Activated naive CD4-positive, alpha-beta T cell (primary cell): ENCODE measurements at regions not wholly inside any gene's neighbourhood (a gene's known extent, or its start where the extent isn't known, plus 50 kb on each side); places are given as distances from the start of the nearest gene placed in this dataset.
"Not testable (repeated sequence)": the region's sequence is repeated elsewhere in the genome, so short reads cannot be mapped to it uniquely, and the experiment has no call there.

Source experiments
- DNase-seq, 4 experiments: peaks; one replicate each; lab custom pipeline; 2025; lab: John Stamatoyannopoulos, UW

DNA sequence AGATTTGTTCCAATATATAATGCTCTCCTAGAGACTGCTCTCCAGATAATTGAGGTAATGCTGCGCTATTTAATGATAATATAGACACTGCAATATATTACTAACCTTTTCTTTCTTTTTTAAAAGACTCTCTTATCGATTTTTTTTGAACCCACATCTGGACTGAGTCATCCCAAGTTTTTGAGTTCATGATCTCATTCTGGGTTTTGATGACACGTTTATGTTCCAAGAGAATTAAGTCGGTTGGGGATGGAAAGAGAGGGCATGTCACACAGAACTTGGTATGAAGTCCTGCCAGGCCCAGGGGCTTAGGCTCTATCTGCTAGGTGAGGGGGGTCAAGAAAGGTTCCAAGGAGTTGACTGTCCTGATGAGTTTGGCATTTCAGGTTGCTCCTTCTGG, 431.1 kb downstream of the MFSD1 start:
- DNase-seq: no peak

GRCh38 chr3:159233734-159234133, 431.9 kb downstream of the MFSD1 start:
- no peak for DNase-seq

DNA sequence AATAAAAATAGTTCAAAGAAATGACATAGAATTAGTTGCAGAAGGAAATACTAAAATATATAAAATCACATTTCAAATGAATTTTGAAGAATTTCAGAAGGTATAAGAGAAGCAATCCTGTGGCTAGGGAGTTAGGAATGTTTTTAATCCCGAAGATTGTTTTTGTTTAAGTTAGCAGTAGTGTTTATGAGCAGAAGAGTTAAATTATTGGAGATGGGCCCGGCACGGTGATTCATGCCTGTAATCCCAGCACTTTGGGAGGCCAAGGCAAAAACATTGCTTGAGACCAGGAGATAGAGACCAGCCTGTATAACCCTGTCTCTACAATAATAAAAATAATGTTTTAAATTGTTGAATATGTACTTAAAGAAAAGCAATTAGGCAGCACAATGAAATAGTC, 432.5 kb downstream of the MFSD1 start:
- DNase-seq: no peak

GRCh38 chr3:159236321-159236720, 434.5 kb downstream of the MFSD1 start:
- DNase-seq: no peak

GRCh38 chr3:159237226-159237625, 435.4 kb downstream of the MFSD1 start:
- DNase-seq: no peak

DNA sequence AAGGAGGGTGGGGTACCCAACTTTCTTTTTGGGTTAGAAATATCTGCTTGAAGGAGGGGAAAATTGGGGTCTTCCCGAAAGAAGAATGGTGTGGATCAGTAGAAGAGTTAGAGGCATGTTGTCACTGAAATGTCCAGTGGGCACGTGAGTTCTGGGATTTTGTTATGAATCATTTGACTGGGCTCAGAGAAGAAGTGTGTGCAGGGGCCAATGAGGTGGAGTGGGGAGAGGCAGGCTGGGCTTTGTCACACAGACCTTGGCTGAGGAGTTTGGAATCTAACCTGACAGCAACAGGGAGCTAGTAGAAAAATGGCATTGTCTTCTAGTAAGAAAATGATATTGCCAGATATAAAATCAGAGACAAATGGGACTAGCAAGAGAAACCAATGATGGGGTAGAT, 436.8 kb downstream of the MFSD1 start:
- DNase-seq: no peak

DNA sequence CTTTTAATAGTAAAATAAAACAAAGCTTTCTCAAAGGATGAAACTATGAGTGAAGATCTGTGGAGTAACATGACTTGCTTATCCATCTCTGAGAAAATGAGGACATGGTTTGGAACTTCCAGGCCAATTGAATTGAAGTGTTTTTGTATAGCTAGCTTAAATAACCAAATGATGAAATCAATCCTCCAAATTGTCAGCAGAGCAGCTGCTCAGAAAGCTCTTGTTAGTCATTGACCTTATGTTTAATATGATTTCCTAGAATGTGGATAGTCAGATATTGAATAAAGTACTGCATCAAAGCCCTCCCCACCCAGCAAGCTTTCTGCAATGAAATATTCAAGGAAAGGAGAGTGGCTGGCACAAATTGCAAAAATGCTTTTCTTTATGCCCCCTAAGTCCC, 437.2 kb downstream of the MFSD1 start:
- no peak for DNase-seq

DNA sequence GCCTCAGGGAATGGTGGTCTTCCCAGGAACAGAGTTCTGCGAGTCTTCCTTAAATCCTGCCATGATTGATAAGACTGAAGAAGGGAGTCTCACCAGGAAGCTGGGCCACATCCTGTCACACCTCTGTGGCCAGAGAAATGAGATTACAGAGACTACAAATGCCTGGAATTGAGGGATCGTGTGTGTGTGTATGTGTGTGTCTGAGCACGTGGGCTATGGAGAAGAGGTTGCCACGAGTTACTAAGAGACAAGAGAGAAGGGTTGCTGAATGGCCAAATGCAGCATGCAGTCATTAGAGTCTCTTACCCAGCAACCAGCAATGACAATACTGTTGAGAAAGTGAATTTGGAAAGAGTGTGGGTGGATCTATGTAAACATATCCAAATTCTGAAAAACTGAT, 443.1 kb downstream of the MFSD1 start:
- DNase-seq: no peak

GRCh38 chr3:159245871-159246270, 444.0 kb downstream of the MFSD1 start:
- no peak for DNase-seq

- no peak for DNase-seq
Observed at GRCh38 chr3:159246385-159246784, 444.5 kb downstream of the MFSD1 start.

DNA sequence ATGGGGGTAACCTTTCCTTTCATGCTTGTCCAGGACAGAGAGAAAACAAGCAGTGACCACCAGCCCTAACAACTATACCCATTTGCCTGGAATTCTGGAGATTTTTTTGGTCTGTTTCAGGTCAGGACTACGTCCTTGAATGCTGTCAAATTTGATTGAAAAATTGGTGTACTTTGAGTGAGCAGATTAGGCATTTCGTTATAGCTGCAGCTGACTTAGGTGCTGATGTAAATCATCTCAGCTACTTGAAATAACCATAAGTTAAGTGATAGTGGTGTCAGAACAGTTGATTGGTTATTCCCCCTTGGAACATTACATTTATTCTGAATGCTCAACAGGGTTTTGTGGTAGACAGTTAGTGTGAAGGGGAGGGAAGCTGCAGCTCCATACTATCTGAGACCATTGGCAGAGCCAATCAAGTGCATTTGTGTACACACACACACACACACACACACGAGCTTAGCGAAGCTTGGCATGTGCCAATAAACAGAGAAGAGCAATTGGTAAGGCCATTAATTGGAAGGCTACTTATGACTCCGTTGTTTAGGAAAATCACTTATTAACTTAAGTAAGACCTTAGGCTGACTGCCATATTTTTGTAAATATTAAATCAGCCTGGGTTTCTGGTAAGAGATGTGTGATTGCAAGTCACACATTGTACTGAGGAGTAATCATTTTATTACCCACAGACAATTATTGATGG, 447.8 kb downstream of the MFSD1 start:
- no peak for DNase-seq

GRCh38 chr3:159250961-159251360, 449.1 kb downstream of the MFSD1 start:
- DNase-seq: no peak

- no peak for DNase-seq
Observed at GRCh38 chr3:159252274-159252673, 450.4 kb downstream of the MFSD1 start.

DNA sequence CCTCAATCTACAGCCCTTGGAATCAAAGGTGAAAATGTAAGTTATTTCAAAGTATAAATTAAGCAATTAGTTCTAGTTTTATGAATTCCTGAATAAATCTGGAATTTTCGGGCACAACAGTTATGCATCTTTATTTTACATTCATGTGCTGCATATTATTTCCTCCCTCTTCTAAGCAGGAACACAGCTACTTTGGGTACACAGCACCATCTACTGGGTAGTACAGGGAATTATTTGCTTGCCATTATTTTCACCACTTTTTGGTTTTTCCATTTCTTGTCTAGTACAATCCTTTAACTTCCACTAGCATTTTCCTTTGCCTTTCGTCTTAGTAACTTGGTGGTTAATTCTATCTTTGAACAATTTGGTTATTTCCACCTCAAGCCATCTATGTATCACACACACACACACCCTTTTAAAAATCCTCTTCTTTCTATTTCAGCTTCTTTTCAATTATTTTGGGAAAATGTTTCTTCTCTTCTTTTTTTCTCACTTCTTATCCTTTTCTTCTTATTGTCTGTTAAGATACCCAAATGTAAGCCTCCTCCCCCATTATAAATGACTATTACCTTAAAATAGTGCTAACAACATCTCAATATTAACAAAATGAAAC, 451.0 kb downstream of the MFSD1 start:
- no peak for DNase-seq

- DNase-seq: no peak
Observed at GRCh38 chr3:159253860-159254259, 452.0 kb downstream of the MFSD1 start.

DNA sequence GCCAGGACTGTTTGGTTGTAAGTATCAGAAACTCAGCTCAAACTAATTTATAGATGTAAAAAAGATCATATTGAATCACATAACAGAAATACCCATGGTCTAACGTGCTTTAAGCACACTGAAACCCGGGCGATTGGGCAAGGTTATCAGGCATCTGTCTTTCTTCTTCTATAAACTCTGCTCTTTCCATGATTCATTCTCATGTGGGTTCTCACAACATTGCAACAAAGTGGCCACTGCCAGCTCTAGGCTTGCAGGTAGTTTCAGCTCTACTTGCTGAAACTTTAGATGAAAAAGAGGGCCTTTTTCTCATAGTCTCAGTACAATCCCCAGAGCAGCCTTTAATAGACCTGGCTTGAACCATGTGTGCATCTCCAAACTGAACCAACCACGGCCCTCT, 456.1 kb downstream of the MFSD1 start:
- no peak for DNase-seq

DNA sequence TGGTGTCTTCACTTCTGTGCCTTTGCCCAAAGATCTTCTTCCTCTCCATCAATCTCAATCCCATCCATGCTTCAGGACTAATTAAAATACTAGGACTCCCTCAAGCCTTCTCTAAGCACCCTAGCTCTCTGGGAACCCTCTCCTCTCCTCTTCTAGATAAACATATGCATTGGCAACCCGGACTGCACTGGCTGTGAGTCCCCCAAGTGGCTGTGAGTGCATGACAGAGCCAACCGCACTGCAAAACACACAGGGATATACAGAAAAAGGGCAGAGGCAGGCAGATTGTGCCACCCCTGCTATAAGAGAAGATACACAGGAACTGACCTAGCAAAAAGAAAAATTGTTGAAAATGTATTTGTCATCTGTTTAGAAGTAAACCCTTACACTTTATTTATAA, 457.1 kb downstream of the MFSD1 start:
- DNase-seq: no peak

- DNase-seq: peak in 1 of 4 experiments; percentile 0
Observed at GRCh38 chr3:159260049-159260662, 458.3 kb downstream of the MFSD1 start.

DNA sequence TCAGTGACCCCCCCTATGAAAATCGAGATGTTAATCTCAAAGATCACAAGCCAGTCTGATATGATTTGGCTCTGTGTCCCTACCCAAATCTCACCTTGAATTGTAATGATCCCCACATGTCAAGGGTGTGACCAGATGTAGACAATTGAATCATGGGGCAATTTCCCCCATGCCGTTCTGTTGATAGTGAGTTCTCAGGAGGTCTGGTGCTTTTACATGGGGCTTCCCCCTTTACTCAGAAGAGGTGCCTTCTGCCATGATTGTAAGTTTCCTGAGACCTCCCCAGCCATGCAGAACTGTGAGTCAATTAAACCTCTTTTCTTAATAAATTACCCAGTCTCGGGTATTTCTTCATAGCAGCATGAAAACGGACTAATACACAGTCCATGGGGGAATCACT, 459.5 kb downstream of the MFSD1 start:
- DNase-seq: not testable (repeated sequence)

DNA sequence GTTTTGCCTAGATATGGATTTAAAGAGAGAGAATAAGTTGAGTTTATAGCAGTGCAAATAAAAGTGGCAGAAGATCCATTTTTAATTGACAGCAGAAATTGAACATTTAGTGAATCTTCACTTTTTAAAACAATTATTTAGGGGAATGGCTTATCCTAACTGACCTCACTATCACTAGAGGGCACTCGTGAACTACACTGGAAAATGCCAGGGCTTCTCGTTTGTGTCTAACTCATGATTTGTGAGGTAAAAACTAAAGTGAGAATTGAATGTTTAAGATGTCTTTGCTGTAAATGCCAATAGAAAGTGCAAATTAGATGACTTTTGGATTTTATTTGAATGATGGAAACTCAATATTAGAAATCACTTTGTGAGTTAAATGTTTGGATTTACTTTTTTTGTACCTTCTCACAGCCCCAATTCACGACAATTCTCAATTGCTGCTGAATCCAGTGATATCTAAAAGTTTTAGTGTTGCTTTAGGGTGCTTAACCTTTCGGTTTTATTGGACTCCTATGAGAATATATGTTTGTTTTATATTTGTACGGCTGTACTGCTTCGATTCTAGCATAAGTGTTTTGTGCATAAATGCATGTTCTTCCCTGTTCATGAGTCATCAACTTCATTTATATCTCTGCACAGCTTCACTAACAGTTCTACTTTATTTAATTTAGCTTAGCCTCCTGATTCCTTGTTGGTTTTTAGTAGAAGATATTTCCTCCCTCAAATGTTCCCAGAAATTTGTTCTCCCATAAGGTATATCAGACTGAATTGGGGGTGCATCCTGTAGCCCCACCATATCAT, 462.1 kb downstream of the MFSD1 start:
- DNase-seq: no peak

DNA sequence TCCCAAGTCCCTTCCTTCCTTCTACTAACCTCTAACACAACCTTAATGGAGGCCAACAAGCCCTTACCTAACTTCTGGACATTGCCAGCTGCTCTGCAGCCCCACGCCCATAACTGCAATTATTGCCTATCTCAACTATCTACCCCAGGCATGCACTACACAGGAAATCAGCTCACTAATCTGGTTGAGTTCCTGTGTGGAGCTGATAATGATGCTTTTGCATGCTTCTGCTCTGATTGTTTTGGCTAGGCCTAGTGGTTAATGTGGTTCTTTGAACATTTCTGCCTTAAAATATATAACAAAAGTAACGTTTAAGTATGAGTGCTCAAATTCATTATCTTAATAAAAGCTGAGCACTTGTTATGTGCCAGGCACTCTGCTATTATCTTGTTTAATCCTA, 463.9 kb downstream of the MFSD1 start:
- no peak for DNase-seq

- no peak for DNase-seq
Observed at GRCh38 chr3:159266779-159267178, 464.9 kb downstream of the MFSD1 start.
